ENCODE measurements at regions not wholly inside any gene's neighbourhood (a gene's known extent, or its start where the extent isn't known, plus 50 kb on each side); places are given as distances from the start of the nearest gene placed in this dataset.
A peak's percentile ranks its signal among the peaks of the same experiment; 100 is the strongest.

- TF ChIP-seq ZFX (IDR thresholded peaks at IDR 0.05; ENCODE audit: borderline replicate concordance) (no peak), CTCF (IDR thresholded peaks at IDR 0.05) (no peak)
- no peak overlapping the region for H3K27ac ChIP-seq
Observed at GRCh38 chr2:173435574-173435973, 80.9 kb downstream of the CDCA7 start.

GRCh38 chr2:173436088-173436487 lies 81.4 kb downstream of the CDCA7 start:
- TF ChIP-seq CTCF (IDR thresholded peaks at IDR 0.05) (no peak), ZFX (IDR thresholded peaks at IDR 0.05; ENCODE audit: borderline replicate concordance) (no peak)
- H3K27ac ChIP-seq: no peak overlapping the region

GRCh38 chr2:173441222-173441621 lies 86.5 kb downstream of the CDCA7 start:
- no peak overlapping the region for H3K27ac ChIP-seq
- TF ChIP-seq CTCF (IDR thresholded peaks at IDR 0.05) (no peak), ZFX (IDR thresholded peaks at IDR 0.05; ENCODE audit: borderline replicate concordance) (no peak)

- no peak overlapping the region for H3K27ac ChIP-seq
- TF ChIP-seq ZFX (IDR thresholded peaks at IDR 0.05; ENCODE audit: borderline replicate concordance): no peak
- TF ChIP-seq CTCF (IDR thresholded peaks at IDR 0.05): no peak
Observed at GRCh38 chr2:173442542-173442941, 87.9 kb downstream of the CDCA7 start.

GRCh38 chr2:173446722-173447121 lies 92.0 kb downstream of the CDCA7 start:
- no peak for TF ChIP-seq CTCF (IDR thresholded peaks at IDR 0.05)
- no peak for TF ChIP-seq ZFX (IDR thresholded peaks at IDR 0.05; ENCODE audit: borderline replicate concordance)
- no peak overlapping the region for H3K27ac ChIP-seq

GRCh38 chr2:173448938-173449471 lies 94.3 kb downstream of the CDCA7 start:
- no peak overlapping the region for H3K27ac ChIP-seq
- TF ChIP-seq ZFX (IDR thresholded peaks at IDR 0.05; ENCODE audit: borderline replicate concordance): no peak
- TF ChIP-seq CTCF (IDR thresholded peaks at IDR 0.05): peak; percentile 70

GRCh38 chr2:173451118-173451517 lies 96.4 kb downstream of the CDCA7 start:
- no peak for TF ChIP-seq ZFX (IDR thresholded peaks at IDR 0.05; ENCODE audit: borderline replicate concordance)
- TF ChIP-seq CTCF (IDR thresholded peaks at IDR 0.05): no peak
- H3K27ac ChIP-seq: no peak overlapping the region
